SK-N-SH (cell line): ENCODE measurements at regions not wholly inside any gene's neighbourhood (a gene's known extent, or its start where the extent isn't known, plus 50 kb on each side); places are given as distances from the start of the nearest gene placed in this dataset.
A peak's percentile ranks its signal among the peaks of the same experiment; 100 is the strongest.

Experiments
- CTCF ChIA-PET: fragments of 300-600, 350-600 bp; formaldehyde crosslinking; extraction: SDS; loops from one replicate; lab custom pipeline; 2021; lab: Yijun Ruan, JAX
- POLR2A ChIA-PET: fragments of 350-600 bp; sonication (Branson Sonifier 250); formaldehyde crosslinking; extraction: SDS; loops from one replicate; lab custom pipeline; 2020; ENCODE audit warnings: antibody characterized with exemption, inconsistent platforms; lab: Yijun Ruan, JAX
- DNase-seq: peaks from one replicate; pipeline ENCODE4 v3.0.0; 2012
- H2AFZ ChIP-seq: fragments of 200-600 bp; sonication (generic); 2 replicates; pipeline ENCODE4 v1.8.1; 2016; ENCODE audit warnings: antibody characterized with exemption, mild to moderate bottlenecking, low read depth
- H3F3A ChIP-seq: fragments of 200-600 bp; sonication (generic); replicated peaks from 2 replicates; pipeline ENCODE3; 2016; ENCODE audit warnings: antibody characterized with exemption, mild to moderate bottlenecking; ENCODE audit not compliant: insufficient read depth
- H3K27ac ChIP-seq, 2 experiments: fragments of 200-500 bp in 1 of 2; fragments of 200-600 bp in 1 of 2; sonication (Bioruptor generic) in 1 of 2; sonication (generic), shearing (Covaris generic) in 1 of 2; 2 replicates each; pipeline versions ENCODE4 v1.5.1 to v1.6.1; 2014 to 2016; ENCODE audit warnings: low read depth in 2 of 2, inconsistent platforms in 1 of 2, low read length in 1 of 2, mild to moderate bottlenecking in 1 of 2, mixed read lengths in 1 of 2
- H3K27me3 ChIP-seq: fragments of 200-600 bp; sonication (generic), shearing (Covaris generic); 2 replicates; pipeline ENCODE4 v1.6.1; 2016; ENCODE audit warnings: mixed run types; ENCODE audit not compliant: insufficient read depth
- H3K36me3 ChIP-seq, 2 experiments: fragments of 200-500 bp in 1 of 2; fragments of 200-600 bp in 1 of 2; sonication (Bioruptor generic) in 1 of 2; sonication (generic) in 1 of 2; replicated peaks in 1 of 2; 2 replicates each; pipeline versions ENCODE3 to v1.5.1; 2014 to 2016; ENCODE audit warnings: low read length in 1 of 2, mild to moderate bottlenecking in 1 of 2; ENCODE audit not compliant: insufficient read depth in 2 of 2, control insufficient read depth in 1 of 2
- H3K4me1 ChIP-seq, 2 experiments: fragments of 200-500 bp in 1 of 2; fragments of 200-600 bp in 1 of 2; sonication (Bioruptor generic) in 1 of 2; sonication (generic), shearing (Covaris generic) in 1 of 2; 2 replicates each; pipeline versions ENCODE4 v1.5.1 to v1.6.1; 2014 to 2016; ENCODE audit warnings: low read depth in 1 of 2, low read length in 1 of 2, mixed run types in 1 of 2; ENCODE audit not compliant: insufficient read depth in 2 of 2, control insufficient read depth in 1 of 2
- H3K4me2 ChIP-seq: fragments of 200-600 bp; sonication (generic), shearing (Covaris generic); 2 replicates; pipeline ENCODE4 v1.6.1; 2017; ENCODE audit warnings: mixed run types
- H3K4me3 ChIP-seq, 2 experiments: fragments of 200-500 bp in 1 of 2; fragments of 200-600 bp in 1 of 2; sonication (Bioruptor generic) in 1 of 2; sonication (generic), shearing (Covaris generic) in 1 of 2; 2 replicates each; pipeline versions ENCODE4 v1.5.1 to v1.8.1; 2014 to 2016; ENCODE audit warnings: low read depth in 2 of 2, inconsistent platforms in 1 of 2, low read length in 1 of 2, mild to moderate bottlenecking in 1 of 2, mixed read lengths in 1 of 2, moderate library complexity in 1 of 2
- H3K79me2 ChIP-seq: fragments of 200-600 bp; sonication (generic); 2 replicates; pipeline ENCODE4 v1.8.1; 2017; ENCODE audit warnings: mild to moderate bottlenecking; ENCODE audit not compliant: insufficient read depth
- H3K9ac ChIP-seq: fragments of 200-600 bp; sonication (generic); 2 replicates; pipeline ENCODE4 v1.6.1; 2017; ENCODE audit warnings: mixed run types
- H3K9me2 ChIP-seq: fragments of 200-600 bp; sonication (generic); 2 replicates; pipeline ENCODE4 v1.6.1; 2017; ENCODE audit warnings: mixed run types
- H3K9me3 ChIP-seq: fragments of 200-600 bp; sonication (generic); 2 replicates; pipeline ENCODE4 v1.6.1; 2017; ENCODE audit warnings: mixed run types, mild to moderate bottlenecking, moderate library complexity
- H4K20me1 ChIP-seq: fragments of 200-600 bp; sonication (generic); 2 replicates; pipeline ENCODE4 v1.6.1; 2017; ENCODE audit warnings: mild to moderate bottlenecking, mixed run types; ENCODE audit not compliant: insufficient read depth
- EP300 ChIP-seq, 2 experiments: IDR thresholded peaks; 2 replicates each; pipeline versions ENCODE4 v1.4.0 to v1.6.1; 2012; ENCODE audit warnings: borderline replicate concordance in 1 of 2, low read depth in 1 of 2, low read length in 1 of 2
- EZH2phosphoT487 ChIP-seq: fragments of 200-600 bp; sonication (generic); IDR thresholded peaks from 2 replicates; pipeline ENCODE4 v1.6.1; 2017; ENCODE audit warnings: low read depth, mixed run types, mild to moderate bottlenecking, antibody characterized with exemption, moderate library complexity, borderline replicate concordance
- FOXJ3 ChIP-seq: sonication (generic); formaldehyde crosslinking; IDR thresholded peaks from 2 replicates; pipeline ENCODE4 v1.5.1; 2020; ENCODE audit warnings: mild to moderate bottlenecking, missing genetic modification reagents
- FOXM1 ChIP-seq: IDR thresholded peaks from 2 replicates; pipeline ENCODE4 v1.4.0; 2012; ENCODE audit warnings: low read depth, mild to moderate bottlenecking
- GABPA ChIP-seq: IDR thresholded peaks from 2 replicates; pipeline ENCODE4 v1.4.0; 2012; ENCODE audit warnings: low read depth, mild to moderate bottlenecking
- GATA2 ChIP-seq: sonication (generic); formaldehyde crosslinking; IDR thresholded peaks from 2 replicates; pipeline ENCODE4 v1.5.0; 2020; ENCODE audit warnings: mild to moderate bottlenecking, missing genetic modification reagents
- JUND ChIP-seq: IDR thresholded peaks from 2 replicates; pipeline ENCODE4 v1.4.0; 2012
- MXI1 ChIP-seq: IDR thresholded peaks from 2 replicates; pipeline ENCODE4 v1.6.1; 2012; ENCODE audit warnings: mild to moderate bottlenecking, low read depth, low read length, improper control_type of control experiment
- NFIC ChIP-seq: IDR thresholded peaks from 2 replicates; pipeline ENCODE4 v1.4.0; 2012; ENCODE audit warnings: borderline replicate concordance
- RAD21 ChIP-seq: IDR thresholded peaks from 2 replicates; pipeline ENCODE4 v1.6.1; 2012; ENCODE audit warnings: mild to moderate bottlenecking, low read length
- RCOR1 ChIP-seq: fragments of 150-350 bp; IDR thresholded peaks from 2 replicates; pipeline ENCODE4 v1.6.1; 2017; ENCODE audit warnings: antibody characterized with exemption, low read length
- RFX5 ChIP-seq: IDR thresholded peaks from 2 replicates; pipeline ENCODE4 v1.6.1; 2012; ENCODE audit warnings: mild to moderate bottlenecking, improper control_type of control experiment, low read length
- TAF1 ChIP-seq: IDR thresholded peaks from 2 replicates; pipeline ENCODE4 v1.6.1; 2012; ENCODE audit warnings: low read depth, mild to moderate bottlenecking, low read length, moderate library complexity, borderline replicate concordance
- TCF12 ChIP-seq: IDR thresholded peaks from 2 replicates; pipeline ENCODE4 v1.4.0; 2012
- TEAD4 ChIP-seq: IDR thresholded peaks from 2 replicates; pipeline ENCODE4 v1.4.0; 2012; ENCODE audit warnings: mild to moderate bottlenecking, borderline replicate concordance; ENCODE audit not compliant: insufficient read depth
- WGBS: methylation state at CpG from one replicate; pipeline ENCODE4 v1.1.6; 2017; ENCODE audit warnings: low lambda C conversion rate; 5-methylcytosine and 5-hydroxymethylcytosine counted together
- TF ChIP-seq, protein P1 (sequence below): IDR thresholded peaks from 2 replicates; pipeline ENCODE4 v1.4.0; 2012; ENCODE audit warnings: low read depth, borderline replicate concordance
- TF ChIP-seq, protein P2 (sequence below): IDR thresholded peaks from 2 replicates; pipeline ENCODE4 v1.4.0; 2012; ENCODE audit warnings: low read depth
- TF ChIP-seq, protein P3 (sequence below): fragments of 200-600 bp; sonication (generic); IDR thresholded peaks from 2 replicates; pipeline ENCODE4 v1.6.1; 2017; ENCODE audit warnings: antibody characterized with exemption, mild to moderate bottlenecking, moderate library complexity

DNA sequence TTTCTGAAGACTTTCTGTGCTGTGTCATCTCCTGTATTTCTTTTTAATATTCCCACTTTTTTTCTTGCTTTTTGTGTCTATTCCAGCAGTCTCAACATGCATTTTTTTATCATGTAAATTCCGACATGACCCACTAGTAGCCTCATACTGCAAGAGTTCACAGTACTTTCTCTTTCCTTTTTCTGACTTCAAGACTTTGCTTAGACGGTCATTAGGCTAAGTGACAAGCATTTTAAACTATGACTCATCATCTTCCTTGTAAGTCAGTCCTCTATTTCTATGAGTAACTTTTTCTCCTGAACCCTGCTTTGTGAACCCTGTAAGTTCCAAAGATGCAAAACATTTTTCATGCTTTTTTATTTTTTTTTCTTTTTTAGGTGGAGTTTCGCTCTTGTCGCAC, 381.2 kb downstream of the TXNL1 start:
- H2AFZ ChIP-seq = 0 out of 2 replicates have a peak overlapping the region, but pooled peaks have one; percentile 17
- 62% methylated on average over 4 of the region's 4 CpGs for WGBS
- H3K4me3 ChIP-seq = no peak overlapping the region
- H3K79me2 ChIP-seq = no peaks in the 10 kb centered on the region
- TF ChIP-seq TAF1 (no peak), FOXJ3 (CRISPR knock-in tag) (no peak), MXI1 (no peak), TEAD4 (no peak), RFX5 (no peak), RAD21 (no peak), TCF12 (no peak), EZH2phosphoT487 (no peak)
- H3K9me2 ChIP-seq = no peaks in the 10 kb centered on the region
- POLR2A ChIA-PET = no interaction called here
- CTCF ChIA-PET = no interaction called here
- H3K9ac ChIP-seq = no peak overlapping the region
- no peaks in the 10 kb centered on the region for H3K9me3 ChIP-seq
- H3K4me1 ChIP-seq = no peaks in the 10 kb centered on the region
- H4K20me1 ChIP-seq = no peaks in the 10 kb centered on the region
- no peak overlapping the region for H3K4me2 ChIP-seq
- no peak for DNase-seq
- H3F3A ChIP-seq = peaks cover 4% of the 10 kb centered on the region
- no peaks in the 10 kb centered on the region for H3K36me3 ChIP-seq
- H3K27ac ChIP-seq = peak overlapping the region in 1 of 2 experiments; percentile 31; a peak in 1 of 4 replicates
- H3K27me3 ChIP-seq = no peaks in the 10 kb centered on the region

DNA sequence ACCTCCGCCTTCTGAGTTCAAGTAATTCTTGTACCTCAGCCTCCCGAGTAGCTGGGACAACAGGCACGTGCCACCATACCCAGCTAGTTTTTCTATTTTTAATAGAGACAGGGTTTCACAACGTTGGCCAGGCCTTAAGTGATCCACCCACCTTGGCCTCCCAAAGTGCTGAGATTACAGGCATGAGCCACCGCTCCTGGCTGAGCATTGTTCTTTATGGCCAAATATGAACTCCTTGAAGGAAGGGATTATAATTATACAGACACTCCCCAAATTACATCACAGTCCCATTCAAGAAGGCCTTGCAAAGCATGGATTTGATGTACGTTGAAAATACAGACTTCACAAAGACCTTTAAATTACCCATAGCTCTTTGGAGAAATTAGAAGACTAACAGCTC, 381.7 kb downstream of the TXNL1 start:
- H3F3A ChIP-seq = peaks cover 4% of the 10 kb centered on the region
- no peaks in the 10 kb centered on the region for H3K36me3 ChIP-seq
- no peak overlapping the region for H3K4me2 ChIP-seq
- H3K79me2 ChIP-seq = no peaks in the 10 kb centered on the region
- CTCF ChIA-PET = no interaction called here
- H3K27ac ChIP-seq = peak overlapping the region in 1 of 2 experiments; percentile 31; a peak in 1 of 4 replicates
- no peaks in the 10 kb centered on the region for H4K20me1 ChIP-seq
- no peak for DNase-seq
- H3K9ac ChIP-seq = no peak overlapping the region
- no peaks in the 10 kb centered on the region for H3K9me3 ChIP-seq
- no peaks in the 10 kb centered on the region for H3K27me3 ChIP-seq
- no peak overlapping the region for H3K4me3 ChIP-seq
- H2AFZ ChIP-seq = 0 out of 2 replicates have a peak overlapping the region, but pooled peaks have one; percentile 17
- TF ChIP-seq EZH2phosphoT487 = no peak
- TF ChIP-seq JUND = no peak
- no peak for TF ChIP-seq GABPA
- TF ChIP-seq FOXM1 = no peak
- TF ChIP-seq, protein P1, sequence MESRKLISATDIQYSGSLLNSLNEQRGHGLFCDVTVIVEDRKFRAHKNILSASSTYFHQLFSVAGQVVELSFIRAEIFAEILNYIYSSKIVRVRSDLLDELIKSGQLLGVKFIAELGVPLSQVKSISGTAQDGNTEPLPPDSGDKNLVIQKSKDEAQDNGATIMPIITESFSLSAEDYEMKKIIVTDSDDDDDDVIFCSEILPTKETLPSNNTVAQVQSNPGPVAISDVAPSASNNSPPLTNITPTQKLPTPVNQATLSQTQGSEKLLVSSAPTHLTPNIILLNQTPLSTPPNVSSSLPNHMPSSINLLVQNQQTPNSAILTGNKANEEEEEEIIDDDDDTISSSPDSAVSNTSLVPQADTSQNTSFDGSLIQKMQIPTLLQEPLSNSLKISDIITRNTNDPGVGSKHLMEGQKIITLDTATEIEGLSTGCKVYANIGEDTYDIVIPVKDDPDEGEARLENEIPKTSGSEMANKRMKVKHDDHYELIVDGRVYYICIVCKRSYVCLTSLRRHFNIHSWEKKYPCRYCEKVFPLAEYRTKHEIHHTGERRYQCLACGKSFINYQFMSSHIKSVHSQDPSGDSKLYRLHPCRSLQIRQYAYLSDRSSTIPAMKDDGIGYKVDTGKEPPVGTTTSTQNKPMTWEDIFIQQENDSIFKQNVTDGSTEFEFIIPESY = no peak
- TF ChIP-seq, all 33 proteins: peak for 0
- WGBS = 86% methylated on average over 6 of the region's 6 CpGs
- POLR2A ChIA-PET = no interaction called here
- Histone ChIP-seq H3K4me1 (no peaks in the 10 kb centered on the region), H3K9me2 (no peaks in the 10 kb centered on the region)

DNA sequence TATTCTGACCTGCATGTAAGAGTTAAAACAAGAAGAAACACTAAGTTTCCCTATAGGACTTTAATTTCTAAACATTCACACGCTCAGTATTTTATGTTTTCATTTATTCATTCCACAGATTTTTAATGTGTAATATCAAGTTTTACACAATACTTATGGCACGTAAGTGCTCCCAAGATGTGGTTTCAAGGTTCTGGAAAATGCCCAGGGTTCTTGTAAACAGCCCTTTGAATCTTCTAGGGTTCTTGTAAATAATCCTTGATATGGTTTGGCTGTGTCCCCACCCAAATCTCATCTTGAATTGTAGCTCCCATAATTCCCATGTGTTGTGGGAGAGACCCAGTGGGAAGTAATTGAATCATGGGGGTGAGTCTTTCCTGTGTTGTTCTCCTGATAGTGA, 383.0 kb downstream of the TXNL1 start:
- Histone ChIP-seq H3K4me2 (no peak overlapping the region), H2AFZ (no peak overlapping the region), H3K79me2 (no peaks in the 10 kb centered on the region), H3K27ac (no peak overlapping the region), H4K20me1 (no peaks in the 10 kb centered on the region), H3K4me3 (no peak overlapping the region), H3K9me3 (no peaks in the 10 kb centered on the region), H3K4me1 (no peaks in the 10 kb centered on the region), H3K27me3 (no peaks in the 10 kb centered on the region), H3F3A (no peaks in the 10 kb centered on the region), H3K36me3 (no peaks in the 10 kb centered on the region), H3K9ac (no peak overlapping the region), H3K9me2 (no peaks in the 10 kb centered on the region)
- no peak for DNase-seq
- CTCF ChIA-PET = interaction anchor here (0.8 kb wide), 1 partner anchor 15 kb away, joined by 3 read pairs; no protein-coding TSS in a partner anchor
- POLR2A ChIA-PET = no interaction called here
- 81% methylated on average over 2 of the region's 2 CpGs for whole genome bisulfite sequencing
- TF ChIP-seq EZH2phosphoT487 (no peak), RCOR1 (no peak), GATA2 (CRISPR knock-in tag) (no peak), GABPA (no peak), EP300 (IDR thresholded peaks at IDR 0.05; ENCODE audit: borderline replicate concordance in 1 of 2, low read depth in 1 of 2, low read length in 1 of 2) (no peak), FOXJ3 (CRISPR knock-in tag) (no peak), NFIC (no peak)
- TF ChIP-seq, protein P2, sequence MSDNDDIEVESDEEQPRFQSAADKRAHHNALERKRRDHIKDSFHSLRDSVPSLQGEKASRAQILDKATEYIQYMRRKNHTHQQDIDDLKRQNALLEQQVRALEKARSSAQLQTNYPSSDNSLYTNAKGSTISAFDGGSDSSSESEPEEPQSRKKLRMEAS = no peak
- TF ChIP-seq, protein P3, sequence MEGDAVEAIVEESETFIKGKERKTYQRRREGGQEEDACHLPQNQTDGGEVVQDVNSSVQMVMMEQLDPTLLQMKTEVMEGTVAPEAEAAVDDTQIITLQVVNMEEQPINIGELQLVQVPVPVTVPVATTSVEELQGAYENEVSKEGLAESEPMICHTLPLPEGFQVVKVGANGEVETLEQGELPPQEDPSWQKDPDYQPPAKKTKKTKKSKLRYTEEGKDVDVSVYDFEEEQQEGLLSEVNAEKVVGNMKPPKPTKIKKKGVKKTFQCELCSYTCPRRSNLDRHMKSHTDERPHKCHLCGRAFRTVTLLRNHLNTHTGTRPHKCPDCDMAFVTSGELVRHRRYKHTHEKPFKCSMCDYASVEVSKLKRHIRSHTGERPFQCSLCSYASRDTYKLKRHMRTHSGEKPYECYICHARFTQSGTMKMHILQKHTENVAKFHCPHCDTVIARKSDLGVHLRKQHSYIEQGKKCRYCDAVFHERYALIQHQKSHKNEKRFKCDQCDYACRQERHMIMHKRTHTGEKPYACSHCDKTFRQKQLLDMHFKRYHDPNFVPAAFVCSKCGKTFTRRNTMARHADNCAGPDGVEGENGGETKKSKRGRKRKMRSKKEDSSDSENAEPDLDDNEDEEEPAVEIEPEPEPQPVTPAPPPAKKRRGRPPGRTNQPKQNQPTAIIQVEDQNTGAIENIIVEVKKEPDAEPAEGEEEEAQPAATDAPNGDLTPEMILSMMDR = no peak
- TF ChIP-seq, protein P1 = no peak
